ENCODE measurements at regions not wholly inside any gene's neighbourhood (a gene's known extent, or its start where the extent isn't known, plus 50 kb on each side); places are given as distances from the start of the nearest gene placed in this dataset.
"Not testable (repeated sequence)": the region's sequence is repeated elsewhere in the genome, so short reads cannot be mapped to it uniquely, and the experiment has no call there.

GRCh38 chr5:112472614-112473013 lies 53.5 kb upstream of the EPB41L4A start:
- FAIRE-seq: no peak
- DNase-seq (ENCODE audit: insufficient read length): no peak
- TF ChIP-seq POLR2A (IDR thresholded peaks at IDR 0.05; ENCODE audit: low read depth, low read length) (no peak), TAF1 (IDR thresholded peaks at IDR 0.05; ENCODE audit: borderline replicate concordance, low read depth, low read length) (no peak), POLR2AphosphoS5 (IDR thresholded peaks at IDR 0.05; ENCODE audit: low read depth, low read length) (no peak)

GRCh38 chr5:112473989-112474388 lies 54.9 kb upstream of the EPB41L4A start:
- no peak for FAIRE-seq
- no peak for TF ChIP-seq POLR2AphosphoS5 (IDR thresholded peaks at IDR 0.05; ENCODE audit: low read depth, low read length)
- TF ChIP-seq TAF1 (IDR thresholded peaks at IDR 0.05; ENCODE audit: borderline replicate concordance, low read depth, low read length): no peak
- no peak for TF ChIP-seq POLR2A (IDR thresholded peaks at IDR 0.05; ENCODE audit: low read depth, low read length)

GRCh38 chr5:112475747-112476365 lies 56.8 kb upstream of the EPB41L4A start:
- DNase-seq (ENCODE audit: insufficient read length) (no peak), FAIRE-seq (no peak)
- TF ChIP-seq POLR2AphosphoS5 (IDR thresholded peaks at IDR 0.05; ENCODE audit: low read depth, low read length) (no peak), POLR2A (IDR thresholded peaks at IDR 0.05; ENCODE audit: low read depth, low read length) (no peak), TAF1 (IDR thresholded peaks at IDR 0.05; ENCODE audit: borderline replicate concordance, low read depth, low read length) (no peak)

More at GRCh38 chr5:112473989-112474388, 54.9 kb upstream of the EPB41L4A start:
- no peak for DNase-seq (ENCODE audit: insufficient read length)

- DNase-seq (ENCODE audit: insufficient read length) (no peak), FAIRE-seq (no peak)
- TF ChIP-seq POLR2A (IDR thresholded peaks at IDR 0.05; ENCODE audit: low read depth, low read length) (no peak), POLR2AphosphoS5 (IDR thresholded peaks at IDR 0.05; ENCODE audit: low read depth, low read length) (no peak), TAF1 (IDR thresholded peaks at IDR 0.05; ENCODE audit: borderline replicate concordance, low read depth, low read length) (no peak)
These were observed 60.3 kb upstream of the EPB41L4A start for GRCh38 chr5:112479418-112479817.

GRCh38 chr5:112480501-112480900 lies 61.4 kb upstream of the EPB41L4A start:
- TF ChIP-seq TAF1 (IDR thresholded peaks at IDR 0.05; ENCODE audit: borderline replicate concordance, low read depth, low read length): no peak
- no peak for TF ChIP-seq POLR2A (IDR thresholded peaks at IDR 0.05; ENCODE audit: low read depth, low read length)
- no peak for TF ChIP-seq POLR2AphosphoS5 (IDR thresholded peaks at IDR 0.05; ENCODE audit: low read depth, low read length)
- FAIRE-seq (no peak), DNase-seq (ENCODE audit: insufficient read length) (no peak)

- no peak for DNase-seq (ENCODE audit: insufficient read length)
- FAIRE-seq: no peak
These were observed 64.6 kb upstream of the EPB41L4A start for GRCh38 chr5:112483704-112484103.

GRCh38 chr5:112485934-112486355 lies 66.9 kb upstream of the EPB41L4A start:
- no peak for TF ChIP-seq TAF1 (IDR thresholded peaks at IDR 0.05; ENCODE audit: borderline replicate concordance, low read depth, low read length)
- TF ChIP-seq POLR2AphosphoS5 (IDR thresholded peaks at IDR 0.05; ENCODE audit: low read depth, low read length): no peak
- TF ChIP-seq POLR2A (IDR thresholded peaks at IDR 0.05; ENCODE audit: low read depth, low read length): no peak
- FAIRE-seq (no peak), DNase-seq (ENCODE audit: insufficient read length) (no peak)

More at GRCh38 chr5:112483704-112484103, 64.6 kb upstream of the EPB41L4A start:
- no peak for TF ChIP-seq POLR2AphosphoS5 (IDR thresholded peaks at IDR 0.05; ENCODE audit: low read depth, low read length)
- TF ChIP-seq POLR2A (IDR thresholded peaks at IDR 0.05; ENCODE audit: low read depth, low read length): no peak
- TF ChIP-seq TAF1 (IDR thresholded peaks at IDR 0.05; ENCODE audit: borderline replicate concordance, low read depth, low read length): no peak

- no peak for TF ChIP-seq POLR2AphosphoS5 (IDR thresholded peaks at IDR 0.05; ENCODE audit: low read depth, low read length)
- TF ChIP-seq TAF1 (IDR thresholded peaks at IDR 0.05; ENCODE audit: borderline replicate concordance, low read depth, low read length): no peak
- TF ChIP-seq POLR2A (IDR thresholded peaks at IDR 0.05; ENCODE audit: low read depth, low read length): no peak
- DNase-seq (ENCODE audit: insufficient read length): no peak
- peak; percentile 78 for FAIRE-seq
These were observed 72.2 kb upstream of the EPB41L4A start for GRCh38 chr5:112491257-112491656.

GRCh38 chr5:112492291-112492690 lies 73.2 kb upstream of the EPB41L4A start:
- TF ChIP-seq POLR2A (IDR thresholded peaks at IDR 0.05; ENCODE audit: low read depth, low read length): no peak
- no peak for TF ChIP-seq POLR2AphosphoS5 (IDR thresholded peaks at IDR 0.05; ENCODE audit: low read depth, low read length)
- no peak for TF ChIP-seq TAF1 (IDR thresholded peaks at IDR 0.05; ENCODE audit: borderline replicate concordance, low read depth, low read length)
- FAIRE-seq (peak; percentile 91), DNase-seq (ENCODE audit: insufficient read length) (peak; percentile 34)

GRCh38 chr5:112503749-112504501 lies 84.8 kb upstream of the EPB41L4A start:
- DNase-seq (ENCODE audit: insufficient read length); FAIRE-seq: not testable (repeated sequence)

- not testable (repeated sequence) for DNase-seq (ENCODE audit: insufficient read length); FAIRE-seq
These were observed 90.0 kb upstream of the EPB41L4A start for GRCh38 chr5:112509097-112509496.

GRCh38 chr5:112511920-112512319 lies 92.8 kb upstream of the EPB41L4A start:
- TF ChIP-seq TAF1 (IDR thresholded peaks at IDR 0.05; ENCODE audit: borderline replicate concordance, low read depth, low read length): no peak
- TF ChIP-seq POLR2AphosphoS5 (IDR thresholded peaks at IDR 0.05; ENCODE audit: low read depth, low read length): no peak
- TF ChIP-seq POLR2A (IDR thresholded peaks at IDR 0.05; ENCODE audit: low read depth, low read length): no peak
- DNase-seq (ENCODE audit: insufficient read length) (no peak), FAIRE-seq (no peak)
